ENCODE measurements at regions not wholly inside any gene's neighbourhood (a gene's known extent, or its start where the extent isn't known, plus 50 kb on each side); places are given as distances from the start of the nearest gene placed in this dataset.

DNA sequence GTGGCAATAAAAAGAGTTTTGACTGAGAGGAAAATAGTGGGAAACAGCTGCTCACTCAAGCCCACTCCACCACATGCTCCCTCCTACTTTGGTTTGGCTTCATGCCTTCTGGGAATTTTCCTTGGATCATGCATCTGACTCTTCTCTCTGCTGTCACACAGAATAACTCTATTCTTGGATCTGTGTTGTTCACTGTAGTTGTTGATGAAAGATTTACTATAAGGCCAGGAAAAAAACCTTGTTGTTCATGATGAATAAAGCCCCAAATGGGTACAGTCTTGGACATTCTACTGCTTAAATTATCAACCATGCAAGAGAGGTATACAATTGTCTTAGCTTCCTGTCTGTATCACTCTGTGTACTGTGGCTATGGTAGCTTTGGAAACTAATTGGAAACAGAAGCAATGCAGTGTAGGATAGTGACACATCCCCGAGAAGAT, 70.5 kb downstream of the TMX1 start:
- no peaks in the 10 kb centered on the region for H3K4me1 Mint-ChIP-seq

More for the DNA sequence above, 70.5 kb downstream of the TMX1 start:
- H4K20me1 ChIP-seq (replicated peaks; ENCODE audit: insufficient read depth), result no peaks in the 10 kb centered on the region
- peaks cover 1% of the 10 kb centered on the region for H3K27me3 Mint-ChIP-seq (ENCODE audit: insufficient read depth, low read depth, poor library complexity)
- ATAC-seq (no peak), DNase-seq (ENCODE audit: low spot score) (no peak)
- H3K79me2 ChIP-seq (replicated peaks; ENCODE audit: insufficient read depth), result no peaks in the 10 kb centered on the region
- no peaks in the 10 kb centered on the region for H3F3A ChIP-seq (replicated peaks; ENCODE audit: low read depth)
- no peaks in the 10 kb centered on the region for H3K36me3 Mint-ChIP-seq (ENCODE audit: low read depth)
- no peak overlapping the region for H3K27ac ChIP-seq (ENCODE audit: low read depth)
- no peaks in the 10 kb centered on the region for H3K27me3 ChIP-seq (ENCODE audit: insufficient read depth)
- H3K36me3 ChIP-seq (ENCODE audit: insufficient read depth), result no peaks in the 10 kb centered on the region
- no peak overlapping the region for H3K4me3 ChIP-seq
- no peak overlapping the region for H3K4me3 Mint-ChIP-seq
- H3K4me2 ChIP-seq, result no peak overlapping the region
- H3K9me3 Mint-ChIP-seq, result no peaks in the 10 kb centered on the region
- no peak overlapping the region for H3K27ac Mint-ChIP-seq
- no peaks in the 10 kb centered on the region for H3K4me1 ChIP-seq (ENCODE audit: insufficient read depth)
- H2AFZ ChIP-seq, result no peak overlapping the region
- peaks cover 3% of the 10 kb centered on the region; the same call in 1 of the 2 replicates for H3K9me2 ChIP-seq (ENCODE audit: insufficient read depth)
- TF ChIP-seq EZH2phosphoT487 (IDR thresholded peaks at IDR 0.05; ENCODE audit: unreplicated experiment), result no peak
- no peak for TF ChIP-seq POLR2AphosphoS5 (IDR thresholded peaks at IDR 0.05; ENCODE audit: low read depth)
- no peak for TF ChIP-seq STAT1 (IDR thresholded peaks at IDR 0.05; ENCODE audit: unreplicated experiment)
- TF ChIP-seq, protein P1, sequence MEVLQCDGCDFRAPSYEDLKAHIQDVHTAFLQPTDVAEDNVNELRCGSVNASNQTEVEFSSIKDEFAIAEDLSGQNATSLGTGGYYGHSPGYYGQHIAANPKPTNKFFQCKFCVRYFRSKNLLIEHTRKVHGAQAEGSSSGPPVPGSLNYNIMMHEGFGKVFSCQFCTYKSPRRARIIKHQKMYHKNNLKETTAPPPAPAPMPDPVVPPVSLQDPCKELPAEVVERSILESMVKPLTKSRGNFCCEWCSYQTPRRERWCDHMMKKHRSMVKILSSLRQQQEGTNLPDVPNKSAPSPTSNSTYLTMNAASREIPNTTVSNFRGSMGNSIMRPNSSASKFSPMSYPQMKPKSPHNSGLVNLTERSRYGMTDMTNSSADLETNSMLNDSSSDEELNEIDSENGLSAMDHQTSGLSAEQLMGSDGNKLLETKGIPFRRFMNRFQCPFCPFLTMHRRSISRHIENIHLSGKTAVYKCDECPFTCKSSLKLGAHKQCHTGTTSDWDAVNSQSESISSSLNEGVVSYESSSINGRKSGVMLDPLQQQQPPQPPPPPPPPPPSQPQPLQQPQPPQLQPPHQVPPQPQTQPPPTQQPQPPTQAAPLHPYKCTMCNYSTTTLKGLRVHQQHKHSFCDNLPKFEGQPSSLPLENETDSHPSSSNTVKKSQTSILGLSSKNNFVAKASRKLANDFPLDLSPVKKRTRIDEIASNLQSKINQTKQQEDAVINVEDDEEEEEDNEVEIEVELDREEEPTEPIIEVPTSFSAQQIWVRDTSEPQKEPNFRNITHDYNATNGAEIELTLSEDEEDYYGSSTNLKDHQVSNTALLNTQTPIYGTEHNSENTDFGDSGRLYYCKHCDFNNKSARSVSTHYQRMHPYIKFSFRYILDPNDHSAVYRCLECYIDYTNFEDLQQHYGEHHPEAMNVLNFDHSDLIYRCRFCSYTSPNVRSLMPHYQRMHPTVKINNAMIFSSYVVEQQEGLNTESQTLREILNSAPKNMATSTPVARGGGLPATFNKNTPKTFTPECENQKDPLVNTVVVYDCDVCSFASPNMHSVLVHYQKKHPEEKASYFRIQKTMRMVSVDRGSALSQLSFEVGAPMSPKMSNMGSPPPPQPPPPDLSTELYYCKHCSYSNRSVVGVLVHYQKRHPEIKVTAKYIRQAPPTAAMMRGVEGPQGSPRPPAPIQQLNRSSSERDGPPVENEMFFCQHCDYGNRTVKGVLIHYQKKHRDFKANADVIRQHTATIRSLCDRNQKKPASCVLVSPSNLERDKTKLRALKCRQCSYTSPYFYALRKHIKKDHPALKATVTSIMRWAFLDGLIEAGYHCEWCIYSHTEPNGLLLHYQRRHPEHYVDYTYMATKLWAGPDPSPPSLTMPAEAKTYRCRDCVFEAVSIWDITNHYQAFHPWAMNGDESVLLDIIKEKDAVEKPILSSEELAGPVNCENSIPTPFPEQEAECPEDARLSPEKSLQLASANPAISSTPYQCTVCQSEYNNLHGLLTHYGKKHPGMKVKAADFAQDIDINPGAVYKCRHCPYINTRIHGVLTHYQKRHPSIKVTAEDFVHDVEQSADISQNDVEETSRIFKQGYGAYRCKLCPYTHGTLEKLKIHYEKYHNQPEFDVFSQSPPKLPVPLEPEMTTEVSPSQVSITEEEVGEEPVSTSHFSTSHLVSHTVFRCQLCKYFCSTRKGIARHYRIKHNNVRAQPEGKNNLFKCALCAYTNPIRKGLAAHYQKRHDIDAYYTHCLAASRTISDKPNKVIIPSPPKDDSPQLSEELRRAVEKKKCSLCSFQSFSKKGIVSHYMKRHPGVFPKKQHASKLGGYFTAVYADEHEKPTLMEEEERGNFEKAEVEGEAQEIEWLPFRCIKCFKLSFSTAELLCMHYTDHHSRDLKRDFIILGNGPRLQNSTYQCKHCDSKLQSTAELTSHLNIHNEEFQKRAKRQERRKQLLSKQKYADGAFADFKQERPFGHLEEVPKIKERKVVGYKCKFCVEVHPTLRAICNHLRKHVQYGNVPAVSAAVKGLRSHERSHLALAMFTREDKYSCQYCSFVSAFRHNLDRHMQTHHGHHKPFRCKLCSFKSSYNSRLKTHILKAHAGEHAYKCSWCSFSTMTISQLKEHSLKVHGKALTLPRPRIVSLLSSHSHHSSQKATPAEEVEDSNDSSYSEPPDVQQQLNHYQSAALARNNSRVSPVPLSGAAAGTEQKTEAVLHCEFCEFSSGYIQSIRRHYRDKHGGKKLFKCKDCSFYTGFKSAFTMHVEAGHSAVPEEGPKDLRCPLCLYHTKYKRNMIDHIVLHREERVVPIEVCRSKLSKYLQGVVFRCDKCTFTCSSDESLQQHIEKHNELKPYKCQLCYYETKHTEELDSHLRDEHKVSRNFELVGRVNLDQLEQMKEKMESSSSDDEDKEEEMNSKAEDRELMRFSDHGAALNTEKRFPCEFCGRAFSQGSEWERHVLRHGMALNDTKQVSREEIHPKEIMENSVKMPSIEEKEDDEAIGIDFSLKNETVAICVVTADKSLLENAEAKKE (CRISPR knock-in tag; IDR thresholded peaks at IDR 0.05), result no peak
